ENCODE measurements at regions not wholly inside any gene's neighbourhood (a gene's known extent, or its start where the extent isn't known, plus 50 kb on each side); places are given as distances from the start of the nearest gene placed in this dataset.
"Not testable (repeated sequence)": the region's sequence is repeated elsewhere in the genome, so short reads cannot be mapped to it uniquely, and the experiment has no call there.

DNA sequence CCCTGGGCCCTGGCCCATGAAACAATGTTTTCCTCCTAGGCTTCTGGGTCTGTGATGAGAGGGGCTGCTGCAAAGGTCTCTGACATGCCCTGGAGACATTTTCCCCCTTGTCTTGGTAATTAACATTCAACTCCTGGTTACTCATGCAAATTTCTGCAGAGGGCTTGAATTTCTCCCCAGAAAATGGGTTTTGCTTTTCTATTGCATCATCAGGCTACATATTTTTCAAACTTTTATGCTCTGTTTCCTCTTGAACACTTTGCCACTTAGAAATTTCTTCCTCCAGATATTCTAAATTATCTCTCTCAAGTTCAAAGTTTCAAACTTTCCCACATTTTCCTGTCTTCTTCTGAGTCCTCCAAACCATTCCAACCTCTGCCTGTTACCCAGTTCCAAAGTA is 98.2 kb upstream of the TCF21 start:
- not testable (repeated sequence) for TF ChIP-seq EP300, POLR2A (IDR thresholded peaks at IDR 0.05)
- TF ChIP-seq, protein P1, sequence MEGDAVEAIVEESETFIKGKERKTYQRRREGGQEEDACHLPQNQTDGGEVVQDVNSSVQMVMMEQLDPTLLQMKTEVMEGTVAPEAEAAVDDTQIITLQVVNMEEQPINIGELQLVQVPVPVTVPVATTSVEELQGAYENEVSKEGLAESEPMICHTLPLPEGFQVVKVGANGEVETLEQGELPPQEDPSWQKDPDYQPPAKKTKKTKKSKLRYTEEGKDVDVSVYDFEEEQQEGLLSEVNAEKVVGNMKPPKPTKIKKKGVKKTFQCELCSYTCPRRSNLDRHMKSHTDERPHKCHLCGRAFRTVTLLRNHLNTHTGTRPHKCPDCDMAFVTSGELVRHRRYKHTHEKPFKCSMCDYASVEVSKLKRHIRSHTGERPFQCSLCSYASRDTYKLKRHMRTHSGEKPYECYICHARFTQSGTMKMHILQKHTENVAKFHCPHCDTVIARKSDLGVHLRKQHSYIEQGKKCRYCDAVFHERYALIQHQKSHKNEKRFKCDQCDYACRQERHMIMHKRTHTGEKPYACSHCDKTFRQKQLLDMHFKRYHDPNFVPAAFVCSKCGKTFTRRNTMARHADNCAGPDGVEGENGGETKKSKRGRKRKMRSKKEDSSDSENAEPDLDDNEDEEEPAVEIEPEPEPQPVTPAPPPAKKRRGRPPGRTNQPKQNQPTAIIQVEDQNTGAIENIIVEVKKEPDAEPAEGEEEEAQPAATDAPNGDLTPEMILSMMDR (IDR thresholded peaks at IDR 0.05): not testable (repeated sequence)

Measured in tibial nerve (tissue), 4 donors.